AG08396 (cell line): ENCODE measurements at regions not wholly inside any gene's neighbourhood (a gene's known extent, or its start where the extent isn't known, plus 50 kb on each side); places are given as distances from the start of the nearest gene placed in this dataset.

Experiments
- DNase-seq: peaks from one replicate; pipeline ENCODE4 v3.0.0; 2012; ENCODE audit warnings: low spot score, mixed read lengths

DNA sequence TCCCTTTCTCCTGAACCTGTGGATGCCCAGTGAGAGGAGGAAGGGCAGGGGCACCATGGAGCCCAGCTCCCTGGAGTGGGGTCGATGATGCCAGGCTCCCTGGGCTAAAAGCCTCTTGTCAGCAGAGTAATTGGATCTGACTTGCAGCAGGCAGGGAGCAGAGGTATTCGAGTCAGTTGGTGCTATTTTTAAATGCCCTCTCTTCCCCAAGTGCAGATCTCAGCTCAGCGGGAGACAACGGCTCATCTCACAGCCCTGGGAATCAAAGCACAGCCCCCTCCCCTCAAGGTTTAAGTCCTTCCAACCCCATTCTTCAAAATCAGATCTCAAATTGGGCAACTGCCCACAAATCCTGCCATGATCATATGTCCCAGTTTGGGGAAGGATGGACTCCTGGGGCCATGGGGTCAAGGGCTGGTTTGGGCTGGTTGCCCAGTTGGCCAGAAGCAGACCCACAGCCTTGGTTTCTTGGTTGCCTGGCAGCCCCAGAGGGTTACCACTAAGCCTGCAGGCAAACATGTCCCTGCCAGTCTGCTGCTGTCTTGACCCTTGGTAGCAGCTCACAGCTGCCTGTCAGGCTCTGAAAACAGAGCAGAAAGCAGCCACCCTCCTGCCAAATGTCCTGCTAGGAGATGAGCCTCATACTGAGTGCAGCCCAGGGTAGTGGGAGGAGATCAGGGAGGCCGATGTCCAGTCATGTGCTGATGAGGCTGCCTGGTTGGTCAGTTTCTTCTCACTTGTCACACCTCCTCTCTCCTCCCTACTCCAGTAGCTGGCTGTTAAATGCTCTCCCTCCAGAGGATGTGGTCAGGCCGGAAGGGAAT lies 244.9 kb downstream of the LOXHD1 start:
- no peak for DNase-seq

DNA sequence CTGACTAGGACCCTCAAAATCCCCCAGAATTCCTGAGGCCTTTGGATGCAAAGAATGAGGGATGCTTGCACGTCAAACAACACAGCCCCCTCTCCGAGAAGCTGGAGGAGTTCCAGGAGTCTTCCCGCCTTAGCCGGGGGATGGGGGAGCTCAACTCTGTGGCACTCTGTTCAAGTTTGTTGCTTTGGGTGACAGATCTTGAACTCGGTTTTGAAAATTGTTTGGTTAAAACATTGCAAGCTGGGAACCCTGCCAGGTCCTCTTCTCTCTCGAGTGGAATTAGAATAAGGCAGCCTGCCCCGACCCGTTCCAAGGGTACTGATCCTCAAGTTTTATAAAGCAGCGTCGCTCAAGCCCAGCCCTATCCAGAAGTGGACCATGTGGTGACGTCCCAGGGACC lies 244.1 kb downstream of the LOXHD1 start:
- DNase-seq = no peak

DNA sequence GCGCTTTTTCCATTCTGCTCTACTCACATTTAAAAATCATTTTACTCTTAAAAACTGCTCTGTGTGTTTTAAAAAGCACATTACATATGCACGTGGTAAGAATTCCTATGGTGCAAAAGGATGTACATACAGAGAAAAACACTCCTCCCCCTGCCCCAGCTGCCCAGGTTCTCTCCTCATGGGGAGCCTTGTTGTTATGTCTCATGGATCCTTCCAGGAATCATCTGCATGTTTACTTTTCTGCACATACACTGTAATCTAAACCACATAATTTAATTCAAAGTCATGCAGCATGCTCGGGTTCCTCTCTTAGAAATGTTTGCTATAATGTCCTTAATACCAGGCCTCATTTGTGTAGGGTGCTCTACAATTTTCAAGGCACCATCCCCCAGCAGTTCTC lies 243.3 kb downstream of the LOXHD1 start:
- DNase-seq = no peak

DNA sequence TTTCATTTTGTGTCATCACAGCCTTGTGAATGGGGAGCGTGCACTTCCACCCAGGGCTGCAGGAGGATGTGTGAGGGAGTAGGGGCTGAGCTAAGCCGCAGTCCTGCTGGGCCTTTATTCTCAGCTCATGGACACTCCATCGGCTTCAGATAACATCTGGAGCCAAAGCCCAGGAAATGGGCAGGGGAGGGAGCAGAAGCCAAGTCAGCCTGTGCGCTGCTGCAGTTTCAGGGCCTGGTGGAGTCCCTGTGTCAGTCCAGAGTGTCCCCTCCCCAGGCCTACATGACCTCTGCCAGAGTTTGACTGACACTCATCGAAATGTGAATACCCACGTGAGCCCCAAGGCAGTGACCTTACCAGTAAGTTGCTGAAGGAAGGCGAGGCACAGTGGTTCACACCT lies 242.2 kb downstream of the LOXHD1 start:
- DNase-seq = no peak

DNA sequence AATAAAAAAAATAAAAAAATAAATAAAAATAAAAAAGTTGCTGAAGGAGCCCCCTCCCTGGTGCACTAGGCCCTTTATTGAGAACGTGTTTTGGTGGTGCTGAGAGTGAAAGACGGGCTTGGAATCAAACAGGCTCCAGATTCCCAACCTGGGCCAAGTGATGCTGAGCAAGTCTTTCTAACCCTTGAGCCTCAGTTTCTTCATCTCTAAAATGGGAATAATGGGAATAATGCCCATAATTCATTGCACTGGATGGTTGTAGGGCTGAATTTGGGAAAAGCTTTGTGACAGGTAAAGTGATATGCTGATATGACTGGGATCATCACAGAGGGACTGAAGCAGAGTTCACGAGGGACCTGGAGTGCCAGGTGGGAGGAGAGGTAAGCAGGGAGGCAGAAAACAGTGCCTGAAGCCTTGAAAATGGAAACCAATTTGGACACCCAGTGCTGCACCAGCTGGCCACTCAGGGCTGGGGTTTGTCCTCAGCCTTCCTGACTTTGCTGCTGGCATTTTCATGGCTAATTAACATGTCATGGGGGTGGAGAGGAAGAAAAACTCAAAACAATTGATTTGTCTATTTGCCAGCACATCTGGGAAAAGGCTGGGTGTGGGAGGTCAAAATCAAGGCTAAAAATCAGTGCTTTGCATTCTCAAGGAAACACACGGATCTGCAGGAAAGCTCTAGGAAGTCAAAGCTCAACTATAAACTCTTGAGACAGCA lies 241.3 kb downstream of the LOXHD1 start:
- DNase-seq = no peak

DNA sequence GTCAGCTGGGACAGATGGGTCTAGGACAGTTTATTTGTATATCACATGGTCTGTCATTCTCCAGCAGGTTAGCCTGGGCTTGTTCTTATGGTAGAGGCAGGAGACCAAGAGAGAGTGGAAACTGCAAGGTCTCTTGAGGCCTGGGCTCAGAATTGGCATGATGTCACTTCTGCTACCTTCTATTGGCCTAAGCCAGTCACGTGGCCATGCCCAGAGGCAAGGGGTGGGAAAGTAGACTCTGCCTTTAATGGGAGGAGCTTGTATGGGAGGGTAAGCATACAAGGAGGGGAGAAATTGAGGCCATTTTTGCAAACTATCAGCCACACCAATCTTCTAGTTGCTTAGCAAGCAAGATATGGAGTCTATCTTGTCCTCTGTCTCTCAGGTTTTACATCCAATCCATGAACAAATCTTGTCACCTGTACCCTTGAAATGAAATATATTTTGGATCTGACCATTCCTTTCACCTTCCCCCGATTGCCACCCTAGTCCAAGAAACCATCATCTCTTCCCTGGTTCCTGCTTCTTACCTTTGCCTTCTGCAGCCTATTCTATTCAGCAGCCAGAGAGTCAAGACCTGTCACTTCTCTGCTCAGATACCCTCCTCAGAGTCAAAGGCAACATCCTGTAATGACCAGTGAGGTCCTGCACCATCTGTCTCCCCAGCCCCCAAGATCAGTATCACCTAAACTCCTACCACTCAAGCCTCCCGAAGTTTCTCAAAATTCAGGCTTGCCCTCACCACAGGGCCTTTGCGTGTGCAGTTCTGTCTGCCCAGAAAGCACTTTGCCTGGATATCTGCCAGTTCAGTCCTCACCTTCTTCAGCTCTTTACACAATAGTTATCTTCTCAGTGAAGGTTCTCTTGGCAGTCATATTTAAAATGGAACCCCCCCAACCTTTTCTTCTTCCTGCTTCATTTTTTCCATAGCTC lies 240.0 kb downstream of the LOXHD1 start:
- DNase-seq = no peak

DNA sequence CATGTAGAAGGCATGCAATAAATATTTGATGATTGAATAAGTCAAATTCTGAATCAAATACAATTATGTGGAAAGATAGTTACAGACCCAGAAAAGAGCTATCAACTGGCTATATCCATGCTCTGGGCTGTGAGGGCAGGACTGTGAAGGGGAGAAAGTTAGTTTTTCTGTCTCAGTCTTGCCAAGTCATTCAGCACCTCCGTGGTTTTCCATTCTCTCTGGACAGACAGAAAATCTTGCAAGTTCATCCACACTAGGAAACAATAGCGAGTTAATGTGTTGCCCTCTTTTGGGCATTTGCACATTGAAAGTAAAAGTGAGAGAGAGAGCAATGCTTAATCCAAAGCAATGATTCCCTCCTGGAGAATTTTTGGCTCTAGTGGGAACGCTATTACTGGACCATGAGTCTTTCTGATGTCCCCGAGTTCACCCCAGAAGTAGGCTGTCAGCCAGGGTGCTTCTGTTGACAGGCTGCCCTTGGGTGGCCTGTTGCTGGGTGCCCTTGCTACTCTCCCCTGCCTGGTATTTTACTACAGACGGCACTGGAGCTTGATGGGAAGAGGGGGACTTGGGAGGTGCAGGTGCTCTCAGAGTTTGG lies 238.3 kb downstream of the LOXHD1 start:
- no peak for DNase-seq

DNA sequence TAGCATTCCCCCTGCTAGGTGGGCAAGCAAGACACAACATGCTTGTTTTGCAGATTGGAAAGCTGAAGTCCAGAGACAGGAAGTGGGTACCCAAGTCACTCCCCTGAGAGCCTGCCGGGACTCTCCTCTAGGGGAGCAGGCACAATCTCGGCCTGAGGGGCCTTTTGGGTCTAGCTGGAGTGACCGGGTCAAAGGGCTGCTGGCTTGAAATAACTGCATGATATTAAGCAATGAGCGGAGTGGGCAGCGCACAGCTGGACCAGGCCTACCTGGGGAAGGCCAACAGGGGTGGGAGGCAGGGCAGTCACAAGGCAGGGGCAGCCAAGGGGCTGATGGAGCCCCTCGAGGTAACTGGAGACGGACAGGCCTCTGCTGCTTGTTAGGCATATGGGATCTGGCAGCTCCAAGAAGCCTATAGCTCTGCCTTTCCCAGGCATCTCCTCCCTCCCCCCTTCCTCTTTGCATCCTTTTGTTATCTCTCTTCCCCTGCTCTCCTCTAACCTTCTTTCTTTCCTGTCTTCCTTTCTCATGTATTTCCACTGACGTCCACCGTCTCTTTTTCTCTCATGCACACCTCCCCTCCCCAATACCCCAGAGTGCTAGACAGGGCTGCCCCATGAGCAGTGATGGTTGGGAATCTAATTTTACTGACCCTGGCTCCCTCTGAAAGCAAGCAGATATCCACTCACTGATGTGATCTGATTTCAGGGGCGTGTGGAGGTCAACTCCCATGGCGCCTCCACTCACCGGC lies 237.5 kb downstream of the LOXHD1 start:
- DNase-seq = no peak

DNA sequence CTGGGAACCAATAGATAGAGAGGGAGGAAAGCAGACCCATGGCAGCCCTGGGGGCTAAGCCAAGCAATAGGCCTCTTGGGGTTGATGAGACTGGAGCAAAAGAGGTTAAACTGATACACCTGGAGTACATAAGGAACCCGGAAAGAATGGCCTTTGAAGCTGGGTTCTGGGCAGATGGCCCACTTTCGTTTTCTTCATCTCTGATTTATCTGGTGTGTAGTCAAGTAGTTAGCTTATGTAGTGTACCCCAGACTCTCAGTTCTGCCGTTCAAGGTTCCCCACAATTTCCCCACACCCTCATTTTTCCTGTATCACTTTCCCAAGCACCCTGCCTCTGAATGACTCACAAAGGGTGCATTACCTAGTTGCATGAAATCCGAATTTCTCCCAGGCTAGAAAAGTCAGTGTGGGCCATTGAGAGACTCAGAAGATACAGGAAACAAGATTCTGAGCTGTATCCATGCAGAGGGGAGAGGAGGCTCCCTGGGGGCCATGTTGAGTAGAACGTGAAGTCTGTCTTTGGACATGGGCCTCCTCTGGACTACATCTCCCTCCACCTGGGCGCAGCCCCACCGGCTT lies 235.0 kb downstream of the LOXHD1 start:
- no peak for DNase-seq

DNA sequence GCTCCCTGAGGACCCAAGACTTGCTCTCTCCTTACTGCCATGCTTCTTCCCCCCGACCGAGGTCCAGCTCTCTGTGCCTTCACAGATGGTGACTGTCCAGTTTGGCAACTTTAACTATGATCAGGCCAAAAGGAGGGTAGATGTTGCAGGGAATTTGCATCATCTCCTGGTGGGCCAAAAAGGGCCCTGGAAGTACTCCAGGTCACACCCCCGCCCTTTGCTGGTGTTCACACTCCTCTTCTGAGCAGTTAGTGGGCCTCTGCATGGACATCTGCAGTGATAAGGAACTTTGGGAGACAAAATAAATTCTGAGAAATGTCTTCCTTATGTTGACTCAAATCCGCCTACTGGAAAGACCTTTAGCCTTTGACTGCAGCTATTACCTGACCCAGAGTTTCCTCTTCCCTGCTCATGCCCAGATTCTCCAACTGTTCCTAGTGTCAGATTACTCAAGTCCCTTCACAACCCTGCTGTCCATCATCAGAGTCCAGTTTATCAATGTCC lies 234.4 kb downstream of the LOXHD1 start:
- no peak for DNase-seq

DNA sequence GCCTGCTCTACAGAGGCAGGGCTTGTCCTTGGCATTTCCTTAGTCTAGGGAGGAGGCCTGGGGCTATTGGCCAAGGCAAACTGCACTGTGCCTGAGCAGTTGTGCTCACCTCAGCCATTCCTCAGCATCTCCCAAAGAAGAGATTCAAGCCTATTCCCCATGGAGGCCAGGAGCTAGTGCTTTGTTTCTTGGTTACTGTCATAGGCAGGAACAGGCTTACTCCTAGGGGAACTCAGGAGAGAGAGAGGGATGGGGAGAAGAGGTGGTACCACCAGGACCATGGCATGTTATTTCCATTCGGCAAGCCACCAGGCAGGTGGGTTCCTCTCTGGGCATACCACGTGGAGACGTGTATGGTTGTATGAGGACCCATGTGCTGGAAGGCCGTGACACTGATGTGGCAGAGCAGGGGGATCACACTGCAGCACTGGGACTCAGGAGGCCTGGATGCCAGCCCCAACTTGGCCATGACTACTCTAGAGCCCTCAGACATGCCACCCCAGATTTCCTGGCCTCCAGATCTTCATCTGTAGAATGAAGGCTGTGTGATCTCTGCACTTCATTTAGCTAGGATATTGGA lies 233.7 kb downstream of the LOXHD1 start:
- no peak for DNase-seq

DNA sequence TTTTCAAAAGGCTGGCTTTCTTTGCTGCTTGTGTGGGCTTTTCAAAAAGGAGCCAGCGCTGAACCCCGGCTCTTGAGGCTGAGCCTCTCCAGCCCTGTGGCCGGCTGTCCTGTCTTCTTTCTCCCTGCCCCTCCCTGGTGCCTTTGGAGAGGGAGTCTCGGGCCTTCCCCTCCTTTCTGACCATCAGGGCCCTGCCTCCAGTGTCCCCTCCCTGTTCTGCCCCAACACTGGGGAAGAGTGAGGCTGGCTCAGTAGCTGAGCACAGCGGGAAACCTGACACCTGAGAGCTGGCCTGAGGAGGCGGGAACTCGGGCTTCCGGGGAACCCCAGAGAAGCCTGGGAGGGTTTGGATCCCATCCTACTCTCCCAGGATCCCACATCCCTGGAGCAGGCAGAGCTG lies 232.1 kb downstream of the LOXHD1 start:
- no peak for DNase-seq

DNA sequence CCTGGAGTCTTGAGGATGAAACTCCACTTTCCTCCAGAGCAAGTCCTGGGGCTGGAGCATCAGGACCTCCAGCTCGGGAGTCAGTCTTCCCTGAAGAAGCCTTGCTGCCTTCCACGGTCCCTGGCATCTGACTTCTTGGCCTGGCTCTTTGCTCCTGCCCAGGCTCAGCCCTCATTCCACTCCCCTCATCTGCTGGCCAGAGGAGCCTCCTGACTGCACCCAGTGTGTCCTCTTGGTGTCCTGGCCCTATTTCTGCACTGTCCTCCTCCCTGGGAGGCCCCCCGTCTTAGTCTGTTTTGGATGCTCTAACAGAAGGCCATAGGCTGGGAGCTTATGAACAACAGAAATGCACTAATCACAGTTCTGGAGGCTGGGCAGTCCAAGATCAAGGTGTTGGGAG lies 231.5 kb downstream of the LOXHD1 start:
- DNase-seq = no peak

DNA sequence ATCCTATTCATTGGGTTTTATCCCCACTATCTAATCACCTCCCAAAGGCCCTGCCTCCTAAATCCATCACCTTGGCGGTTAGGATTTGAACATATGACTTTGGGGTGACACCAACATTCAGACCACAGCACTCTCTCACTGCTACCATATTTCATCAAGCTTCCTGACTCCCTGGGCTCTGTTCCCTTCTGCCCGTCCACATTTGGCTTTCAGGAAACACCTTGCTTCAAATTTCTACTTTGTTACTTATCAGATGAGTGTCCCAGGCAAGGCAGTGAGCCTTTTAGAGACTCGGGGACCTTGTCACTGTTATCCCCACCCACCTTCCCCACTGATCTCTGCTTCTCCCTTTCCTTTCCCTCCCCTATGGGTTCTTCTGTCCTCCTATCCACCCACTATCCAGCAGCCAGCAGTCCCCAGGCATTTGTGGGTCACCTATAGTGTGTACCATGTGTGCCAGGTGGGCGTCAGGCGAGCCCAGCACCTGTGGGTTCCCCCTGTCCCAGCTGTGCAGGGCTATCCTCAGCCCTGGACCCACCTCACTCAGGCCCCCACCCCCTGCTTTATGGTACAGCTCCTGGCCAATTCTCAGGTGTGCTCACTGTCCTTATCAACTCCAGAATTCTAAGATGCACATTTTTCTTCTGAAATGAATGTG lies 230.9 kb downstream of the LOXHD1 start:
- no peak for DNase-seq

DNA sequence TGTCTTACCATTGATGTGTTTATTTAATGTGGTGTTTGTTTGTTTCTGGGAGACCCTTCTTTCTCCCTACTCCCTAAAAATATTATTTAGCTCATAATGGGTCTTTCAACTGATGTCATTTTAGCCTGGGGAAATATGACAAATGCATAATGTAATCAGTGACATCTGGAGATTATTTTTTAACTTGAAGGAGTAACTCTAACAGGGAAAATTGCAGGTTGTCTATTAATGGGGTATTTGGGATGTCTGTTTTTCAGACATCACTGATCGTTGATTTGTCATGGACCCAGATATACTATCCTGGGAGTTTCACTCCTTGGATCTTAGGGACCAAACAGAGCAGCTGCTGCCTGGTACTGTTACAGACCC lies 230.4 kb downstream of the LOXHD1 start:
- DNase-seq = no peak
